Testis (tissue), 2 donors: ENCODE measurements at regions not wholly inside any gene's neighbourhood (a gene's known extent, or its start where the extent isn't known, plus 50 kb on each side); places are given as distances from the start of the nearest gene placed in this dataset.
A peak's percentile ranks its signal among the peaks of the same experiment; 100 is the strongest.
"Not testable (repeated sequence)": the region's sequence is repeated elsewhere in the genome, so short reads cannot be mapped to it uniquely, and the experiment has no call there.

Experiments
- DNase-seq: peaks from one replicate; pipeline ENCODE4 v3.0.0-alpha.2; 2019
- H3K27ac ChIP-seq, 2 donors: fragments of 200-600 bp; sonication (generic); one replicate each; pipeline ENCODE4 v1.5.1; 2019
- H3K27me3 ChIP-seq: fragments of 200-600 bp; sonication (generic); one replicate; pipeline ENCODE4 v1.5.1; 2019
- H3K36me3 ChIP-seq: fragments of 200-600 bp; sonication (generic); one replicate; pipeline ENCODE4 v1.5.1; 2017; ENCODE audit warnings: low read depth; ENCODE audit errors: missing control alignments
- H3K4me1 ChIP-seq: fragments of 200-600 bp; sonication (generic); one replicate; pipeline ENCODE4 v1.5.1; 2019
- H3K4me3 ChIP-seq, 2 donors: fragments of 200-600 bp; sonication (generic); one replicate each; pipeline ENCODE4 v1.5.1; 2017 to 2019
- H3K9me3 ChIP-seq: fragments of 200-600 bp; sonication (generic); one replicate; pipeline ENCODE4 v1.5.1; 2017
- CTCF ChIP-seq, 3 experiments: fragments of 450-650 bp in 2 of 3; fragments of 200-600 bp in 1 of 3; sonication (generic) in 1 of 3; IDR thresholded peaks; one replicate each; pipeline ENCODE4 v1.5.1; 2016 to 2019; ENCODE audit warnings: antibody characterized with exemption in 3 of 3, mild to moderate bottlenecking in 2 of 3, moderate library complexity in 1 of 3
- POLR2A ChIP-seq: fragments of 450-650 bp; IDR thresholded peaks from one replicate; pipeline ENCODE4 v1.6.1; 2017; ENCODE audit warnings: antibody characterized with exemption, mild to moderate bottlenecking, moderate library complexity
- WGBS, 2 donors: methylation state at CpG; one replicate each; pipeline ENCODE4 v1.1.5; 2018; 5-methylcytosine and 5-hydroxymethylcytosine counted together
- intact Hi-C: fragments of 100-400 bp; cut with DNase I; formaldehyde crosslinking; loops from one replicate; pipeline ENCODE4 v1.15.1; 2023; ENCODE audit warnings: low total_unique reads

DNA sequence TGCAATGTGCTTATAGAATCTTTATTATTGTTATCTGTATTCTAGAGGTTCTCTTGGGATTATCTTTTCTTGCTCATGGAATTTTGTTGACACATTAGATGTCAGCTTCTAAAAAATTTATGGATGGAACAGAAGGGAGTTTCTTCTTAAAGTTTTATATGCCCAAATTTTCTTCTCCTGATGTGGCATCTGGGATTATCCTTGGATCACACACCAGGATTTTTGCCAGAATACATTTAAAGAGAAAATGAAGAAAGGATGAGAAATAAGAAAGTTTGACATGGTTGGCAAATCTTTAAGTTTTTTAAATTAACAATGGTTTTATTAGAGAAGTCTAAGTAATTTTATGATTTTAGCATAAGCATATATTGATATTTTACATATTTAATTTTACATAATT is 706.7 kb upstream of the TMEFF2 start:
- no peaks in the 10 kb centered on the region for H3K4me1 ChIP-seq
- no peaks in the 10 kb centered on the region for H3K27me3 ChIP-seq
- no peaks in the 10 kb centered on the region for H3K36me3 ChIP-seq
- DNase-seq = no peak
- H3K27ac ChIP-seq = no peak overlapping the region
- H3K4me3 ChIP-seq = no peak overlapping the region
- intact Hi-C loops = no loop called here
- no peak for TF ChIP-seq POLR2A
- no peak for TF ChIP-seq CTCF (IDR thresholded peaks at IDR 0.05)
- no peaks in the 10 kb centered on the region for H3K9me3 ChIP-seq

DNA sequence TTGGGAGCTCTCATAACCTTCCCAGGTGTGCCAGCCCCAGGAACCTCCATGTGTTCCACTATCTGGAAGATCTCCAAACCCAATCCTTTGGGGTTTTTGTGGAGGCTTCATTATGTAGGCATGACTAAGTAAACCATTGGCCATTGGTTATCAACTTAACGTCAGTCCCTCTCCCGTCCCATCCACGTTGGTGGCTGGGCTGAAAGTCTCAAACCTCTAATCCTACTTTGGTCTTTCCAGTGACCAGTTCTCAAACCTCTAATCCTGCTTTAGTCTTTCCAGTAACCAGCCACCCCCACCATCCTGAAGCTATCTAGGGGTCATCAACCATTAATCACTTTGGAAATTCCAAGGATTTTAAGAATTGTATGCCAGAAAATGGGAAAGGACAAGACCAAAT is 704.7 kb upstream of the TMEFF2 start:
- TF ChIP-seq POLR2A (no peak), CTCF (IDR thresholded peaks at IDR 0.05) (no peak)
- Histone ChIP-seq H3K27me3 (no peaks in the 10 kb centered on the region), H3K36me3 (no peaks in the 10 kb centered on the region), H3K4me3 (no peak overlapping the region), H3K27ac (no peak overlapping the region), H3K9me3 (no peaks in the 10 kb centered on the region), H3K4me1 (no peaks in the 10 kb centered on the region)
- DNase-seq = no peak
- intact Hi-C loops = no loop called here
- 88 to 90% methylated on average over 3 of the region's 3 CpGs for whole genome bisulfite sequencing, 2 donors

DNA sequence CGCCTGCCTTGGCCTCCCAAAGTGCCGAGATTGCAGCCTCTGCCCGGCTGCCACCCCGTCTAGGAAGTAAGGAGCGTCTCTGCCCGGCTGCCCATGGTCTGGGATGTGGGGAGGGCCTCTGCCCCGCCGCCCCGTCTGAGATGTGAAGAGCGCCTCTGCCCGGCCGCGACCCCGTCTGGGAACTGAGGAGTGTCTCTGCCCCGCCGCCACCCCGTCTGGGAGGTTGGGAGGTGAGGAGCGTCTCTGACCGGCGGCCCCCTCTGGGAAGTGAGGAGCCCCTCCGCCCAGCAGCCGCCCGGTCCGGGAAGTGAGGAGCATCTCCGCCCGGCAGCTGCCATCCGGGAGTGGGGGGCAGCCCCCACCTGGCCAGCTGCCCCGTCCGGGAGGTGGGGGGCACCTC is 699.2 kb upstream of the TMEFF2 start:
- 77 to 80% methylated on average over 24 to 27 of the region's 29 CpGs for WGBS, 2 donors
- H3K27ac ChIP-seq, intact Hi-C loops, H3K9me3 ChIP-seq, H3K36me3 ChIP-seq, DNase-seq, H3K4me1 ChIP-seq, H3K27me3 ChIP-seq: not testable (repeated sequence)
- peak overlapping the region; percentile 39 to 48 for H3K4me3 ChIP-seq

DNA sequence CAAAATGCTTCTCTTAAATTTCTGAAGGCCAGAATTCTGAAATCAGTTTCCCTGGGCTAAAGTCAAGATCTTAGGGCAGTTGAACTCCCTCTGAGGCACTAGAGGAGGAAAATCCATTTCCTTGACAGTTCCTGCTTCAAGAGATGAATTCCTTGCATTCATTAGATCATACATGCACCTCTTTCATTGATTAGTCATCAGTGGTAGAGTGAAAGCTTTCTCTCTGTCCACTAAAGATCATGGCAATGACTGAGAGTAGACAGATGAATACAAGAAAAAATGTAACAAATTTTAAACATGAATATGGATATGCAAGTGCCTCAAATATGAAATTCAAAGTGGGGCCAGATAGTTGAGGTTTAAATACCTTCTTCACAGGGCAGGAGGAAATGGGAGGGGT is 693.4 kb upstream of the TMEFF2 start:
- intact Hi-C loops = no loop called here
- H3K4me1 ChIP-seq = no peaks in the 10 kb centered on the region
- H3K4me3 ChIP-seq = no peak overlapping the region
- no peak overlapping the region for H3K27ac ChIP-seq
- H3K36me3 ChIP-seq = no peaks in the 10 kb centered on the region
- no peaks in the 10 kb centered on the region for H3K27me3 ChIP-seq
- no peak for DNase-seq
- no peaks in the 10 kb centered on the region for H3K9me3 ChIP-seq
- TF ChIP-seq POLR2A (no peak), CTCF (IDR thresholded peaks at IDR 0.05) (no peak)

DNA sequence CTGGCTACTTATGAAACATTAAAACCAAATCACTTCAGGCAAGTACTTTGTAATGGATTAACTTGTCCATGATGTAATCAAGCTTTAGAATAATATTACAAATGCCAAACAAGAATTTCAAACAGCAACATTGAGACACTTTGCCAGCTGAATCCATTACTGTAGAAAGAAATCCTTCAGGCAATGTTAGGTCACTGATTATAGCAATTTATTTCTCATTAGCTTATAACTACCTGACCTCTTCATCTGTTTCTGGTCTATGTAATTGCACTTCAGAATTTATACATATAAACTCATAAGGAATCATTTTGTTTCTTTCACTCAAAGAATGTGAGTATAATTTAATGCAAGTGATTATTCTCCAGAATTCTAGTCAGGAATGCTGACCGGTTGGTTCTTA is 692.6 kb upstream of the TMEFF2 start:
- DNase-seq = no peak
- Histone ChIP-seq H3K4me3 (no peak overlapping the region), H3K36me3 (no peaks in the 10 kb centered on the region), H3K27ac (no peak overlapping the region), H3K9me3 (no peaks in the 10 kb centered on the region), H3K4me1 (no peaks in the 10 kb centered on the region), H3K27me3 (no peaks in the 10 kb centered on the region)
- 66 to 67% methylated on average over 1 of the region's 1 CpG for WGBS, 2 donors
- TF ChIP-seq CTCF (IDR thresholded peaks at IDR 0.05) (no peak), POLR2A (no peak)
- intact Hi-C loops = no loop called here
